DMS153 treated with DMSO at 0.1 percent for 48 hours (cell line): ENCODE measurements at regions not wholly inside any gene's neighbourhood (a gene's known extent, or its start where the extent isn't known, plus 50 kb on each side); places are given as distances from the start of the nearest gene placed in this dataset.

ENCODE experiments used
- DNase-seq: peaks from one replicate; lab custom pipeline; 2025; ENCODE audit not compliant: unreplicated experiment; lab: John Stamatoyannopoulos, UW

GRCh38 chr12:13318231-13319015 lies 121.9 kb downstream of the EMP1 start:
- DNase-seq, result no peak

GRCh38 chr12:13316587-13317246 lies 120.2 kb downstream of the EMP1 start:
- DNase-seq, result no peak

GRCh38 chr12:13313886-13314285 lies 117.4 kb downstream of the EMP1 start:
- no peak for DNase-seq

- no peak for DNase-seq
Measured at GRCh38 chr12:13311551-13311950, 115.0 kb downstream of the EMP1 start.

GRCh38 chr12:13307143-13307816 lies 110.8 kb downstream of the EMP1 start:
- DNase-seq, result no peak

- DNase-seq, result no peak
Measured at GRCh38 chr12:13304924-13305323, 108.4 kb downstream of the EMP1 start.

- DNase-seq, result no peak
Measured at GRCh38 chr12:13299457-13299856, 102.9 kb downstream of the EMP1 start.

GRCh38 chr12:13293096-13293495 lies 96.6 kb downstream of the EMP1 start:
- DNase-seq, result no peak

- no peak for DNase-seq
Measured at GRCh38 chr12:13289653-13290289, 93.2 kb downstream of the EMP1 start.

- peak; percentile 18 for DNase-seq
Measured at GRCh38 chr12:13288937-13289652, 92.6 kb downstream of the EMP1 start.

GRCh38 chr12:13288501-13288900 lies 92.0 kb downstream of the EMP1 start:
- no peak for DNase-seq

GRCh38 chr12:13283867-13284266 lies 87.3 kb downstream of the EMP1 start:
- DNase-seq, result no peak

GRCh38 chr12:13282861-13283260 lies 86.3 kb downstream of the EMP1 start:
- no peak for DNase-seq

- DNase-seq, result peak; percentile 56
Measured at GRCh38 chr12:13278249-13278787, 81.8 kb downstream of the EMP1 start.

- DNase-seq, result peak; percentile 19
Measured at GRCh38 chr12:13277293-13277692, 80.8 kb downstream of the EMP1 start.

GRCh38 chr12:13275241-13276085 lies 78.9 kb downstream of the EMP1 start:
- no peak for DNase-seq

GRCh38 chr12:13273850-13274249 lies 77.3 kb downstream of the EMP1 start:
- DNase-seq, result no peak

GRCh38 chr12:13273097-13273496 lies 76.6 kb downstream of the EMP1 start:
- DNase-seq, result no peak

- no peak for DNase-seq
Measured at GRCh38 chr12:13270817-13271216, 74.3 kb downstream of the EMP1 start.
